Activated CD4-positive, alpha-beta T cell treated with anti-CD3 and anti-CD28 coated beads, Interleukin-2, Interleukin-6, amounts not matched to agents 100 ng/mL and 50 ng/mL, durations not matched to agents 16 hours and 8 hours (primary cell): ENCODE measurements at regions not wholly inside any gene's neighbourhood (a gene's known extent, or its start where the extent isn't known, plus 50 kb on each side); places are given as distances from the start of the nearest gene placed in this dataset.
"Not testable (repeated sequence)": the region's sequence is repeated elsewhere in the genome, so short reads cannot be mapped to it uniquely, and the experiment has no call there.

Source experiments
- DNase-seq: peaks from one replicate; pipeline ENCODE4 v3.0.0-alpha.2; 2020

DNA sequence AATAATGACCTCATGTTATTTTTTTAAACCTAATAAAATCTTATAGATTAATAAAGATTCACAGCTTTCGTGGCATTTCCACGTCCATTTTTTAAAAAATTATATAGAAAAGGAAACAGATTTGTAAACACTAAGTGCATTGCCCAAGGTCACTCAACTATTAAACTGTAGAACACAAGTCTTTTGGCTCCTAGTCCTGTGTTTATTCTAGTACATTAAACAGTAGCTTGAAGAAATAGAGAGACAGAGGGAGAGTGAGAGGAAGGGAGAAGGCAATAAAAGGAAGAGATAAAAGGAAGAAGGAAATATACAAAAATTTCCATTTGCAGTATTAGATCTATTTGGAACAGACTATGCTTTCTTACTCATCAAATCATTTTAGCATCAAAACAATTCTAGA, 586.7 kb upstream of the CITED2 start:
- DNase-seq, result no peak

DNA sequence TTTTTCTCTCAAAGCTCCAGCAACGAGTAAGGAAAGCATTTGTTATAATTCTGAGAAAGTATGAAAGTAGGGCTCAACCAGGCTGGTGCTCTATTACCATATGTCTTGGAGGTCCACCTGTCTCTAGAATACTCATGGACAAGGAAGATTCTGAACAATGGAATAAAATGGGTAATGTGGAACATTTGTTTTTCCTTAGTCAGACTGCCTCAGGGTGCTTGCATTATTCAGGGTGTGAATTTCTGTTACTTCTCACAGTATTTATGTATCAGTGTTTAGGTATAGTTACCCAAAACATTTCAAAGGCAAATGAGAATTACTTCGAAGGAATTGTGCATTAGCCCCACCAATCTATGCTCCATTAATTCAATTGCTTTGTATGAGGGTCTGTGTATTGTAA, 586.2 kb upstream of the CITED2 start:
- no peak for DNase-seq

DNA sequence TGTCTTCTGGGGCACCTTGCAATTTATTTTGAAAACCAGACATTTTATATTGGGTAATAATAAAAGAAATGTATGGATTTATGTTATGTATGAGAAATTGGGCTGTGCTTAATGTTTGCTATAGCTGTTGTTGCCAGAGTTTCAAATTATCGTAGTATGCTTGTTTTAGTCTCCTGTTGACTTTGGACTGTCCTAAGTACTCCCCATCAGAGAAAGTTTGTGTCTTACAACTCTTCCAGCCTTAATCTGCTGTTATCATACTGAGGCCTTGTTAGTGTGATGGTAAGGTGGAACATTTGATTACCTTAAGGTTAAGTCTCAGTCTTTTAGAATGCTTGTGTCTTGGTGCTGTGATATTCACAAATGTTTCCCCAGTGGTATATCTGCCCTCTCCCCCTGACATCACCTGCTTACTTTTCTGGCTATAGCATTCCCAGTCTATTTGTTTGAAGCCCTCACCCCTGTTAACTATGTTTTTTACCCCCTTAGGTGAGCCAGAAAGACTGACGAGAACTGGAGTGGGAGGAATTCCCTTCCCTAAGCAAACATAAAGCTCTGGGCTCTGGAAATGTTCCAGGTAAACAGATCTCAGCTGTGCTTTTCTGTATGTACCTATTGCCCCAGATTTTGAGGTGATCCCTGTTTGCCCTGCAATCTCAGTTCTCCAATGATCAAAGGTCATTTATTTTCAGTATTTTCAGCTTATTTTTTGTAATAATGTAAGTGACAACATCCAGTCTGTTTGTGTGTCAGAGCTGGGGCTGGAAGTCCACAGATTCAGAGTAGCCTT, 581.1 kb upstream of the CITED2 start:
- DNase-seq, result no peak

DNA sequence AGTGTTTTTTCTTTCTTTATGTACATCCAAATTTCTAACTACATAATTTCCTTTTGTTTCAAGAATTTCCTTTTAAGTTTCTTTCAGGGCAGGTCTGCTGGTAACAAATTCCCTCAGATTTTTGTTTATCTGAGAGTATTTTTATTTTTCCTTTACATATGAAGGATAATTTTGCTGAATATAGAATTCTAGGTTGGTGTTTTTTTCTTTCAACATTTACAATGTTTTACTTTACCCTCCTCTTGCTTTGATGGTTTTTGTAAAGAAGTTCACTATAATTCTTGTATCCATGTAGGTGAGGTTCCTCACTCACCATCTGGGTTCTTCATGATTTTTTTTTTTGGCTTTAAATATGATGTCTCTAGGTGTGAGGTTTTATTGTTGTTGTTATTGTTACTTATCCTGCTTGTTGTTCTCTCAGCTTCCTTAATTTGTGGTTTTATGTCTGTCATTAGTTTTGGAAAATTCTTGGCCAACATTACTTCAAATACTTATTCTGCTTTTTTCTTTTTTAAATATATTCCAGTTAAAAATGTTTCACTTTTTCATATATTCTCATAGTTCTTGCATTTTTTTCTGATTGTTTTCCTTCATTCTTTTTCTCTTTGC, 580.1 kb upstream of the CITED2 start:
- DNase-seq, result no peak

DNA sequence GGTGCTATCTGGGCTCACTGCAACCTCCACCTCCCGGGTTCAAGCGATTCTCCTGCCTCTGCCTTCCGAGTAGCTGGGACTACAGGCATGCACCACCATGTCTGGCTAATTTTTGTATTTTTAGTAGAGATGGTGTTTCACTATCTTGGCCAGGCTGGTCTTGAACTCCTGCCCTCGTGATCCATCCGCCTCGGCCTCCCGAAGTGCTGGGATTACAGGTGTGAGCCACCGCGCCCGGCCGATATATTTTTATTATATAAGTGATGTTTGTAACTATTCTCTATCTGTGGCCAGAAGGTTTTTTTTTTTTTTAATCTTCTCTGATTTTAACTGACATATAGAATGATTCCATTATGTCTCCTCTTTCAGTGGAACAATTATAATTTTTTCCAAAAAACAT, 579.3 kb upstream of the CITED2 start:
- not testable (repeated sequence) for DNase-seq

DNA sequence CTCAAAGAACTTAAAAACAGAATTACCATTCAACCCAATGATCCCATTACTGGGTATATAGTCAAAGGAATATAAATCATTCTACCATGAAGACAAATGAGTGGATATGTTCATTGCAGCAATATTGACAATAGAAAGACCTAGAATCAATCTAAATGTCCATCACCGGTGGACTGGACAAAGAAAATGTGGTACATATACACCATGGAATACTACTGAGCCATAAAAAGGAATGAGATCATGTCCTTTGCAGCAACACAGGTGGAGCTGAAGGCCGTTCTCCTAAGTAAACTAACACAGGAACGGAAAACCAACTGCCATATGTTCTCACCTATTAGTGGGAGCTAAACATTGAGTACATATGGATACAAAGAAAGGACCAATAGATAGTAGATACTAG, 576.7 kb upstream of the CITED2 start:
- DNase-seq, result no peak

DNA sequence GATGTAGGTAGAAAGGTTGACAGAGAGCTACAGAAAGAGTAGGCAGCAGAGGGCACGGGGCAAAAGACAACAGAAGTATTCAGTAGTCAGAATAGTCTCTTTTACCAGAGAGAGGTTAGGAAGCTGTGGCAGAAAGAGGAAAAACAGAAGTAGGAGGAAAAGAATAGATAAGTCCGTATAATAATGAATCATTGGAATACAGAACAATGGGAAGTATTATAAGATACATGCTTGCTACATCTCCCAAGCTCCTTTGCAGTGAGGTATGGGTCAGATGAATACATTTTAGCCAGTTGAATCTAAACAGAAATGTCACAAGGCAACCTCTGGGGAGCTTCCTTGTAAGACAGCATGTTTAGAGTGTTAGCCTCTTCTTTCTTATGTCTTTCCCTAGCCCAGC, 570.5 kb upstream of the CITED2 start:
- no peak for DNase-seq

DNA sequence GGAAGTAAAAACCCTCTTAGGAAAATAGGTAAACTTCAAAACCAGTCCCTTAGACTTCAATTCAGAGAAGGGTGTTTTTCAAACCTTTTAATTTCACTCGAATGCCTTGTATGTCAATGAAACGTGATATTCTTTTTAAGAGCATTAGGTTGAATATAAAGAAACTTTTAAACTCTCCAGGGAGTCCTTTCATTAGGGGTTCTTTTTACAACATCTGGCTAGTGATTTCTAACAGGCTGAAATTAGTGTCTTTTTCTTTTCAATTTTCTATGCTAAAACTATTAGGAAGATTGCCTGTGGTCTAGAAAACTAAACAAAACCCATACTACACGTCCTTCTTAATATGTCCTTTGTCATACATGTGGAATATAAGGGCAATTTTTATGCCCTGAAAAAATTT, 569.7 kb upstream of the CITED2 start:
- DNase-seq, result no peak

DNA sequence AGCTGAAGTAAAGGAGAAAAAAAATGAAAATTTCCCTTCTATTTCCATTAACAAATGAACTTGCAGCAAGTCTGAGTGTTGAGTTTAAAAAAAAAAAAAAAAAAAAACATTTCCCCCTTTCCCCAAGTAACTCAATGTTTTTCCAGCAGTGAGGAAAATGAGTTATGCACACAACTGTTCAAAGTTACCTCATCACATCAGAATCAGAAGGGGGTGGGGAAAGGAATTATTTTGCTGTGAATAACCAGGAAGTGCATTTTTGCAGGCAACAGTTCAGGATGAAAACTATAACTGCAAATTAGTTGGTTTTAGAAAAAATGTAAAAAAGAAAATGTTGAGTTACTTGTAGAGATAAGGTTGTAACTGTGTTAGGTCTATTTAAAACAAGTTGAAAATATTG, 568.9 kb upstream of the CITED2 start:
- no peak for DNase-seq

DNA sequence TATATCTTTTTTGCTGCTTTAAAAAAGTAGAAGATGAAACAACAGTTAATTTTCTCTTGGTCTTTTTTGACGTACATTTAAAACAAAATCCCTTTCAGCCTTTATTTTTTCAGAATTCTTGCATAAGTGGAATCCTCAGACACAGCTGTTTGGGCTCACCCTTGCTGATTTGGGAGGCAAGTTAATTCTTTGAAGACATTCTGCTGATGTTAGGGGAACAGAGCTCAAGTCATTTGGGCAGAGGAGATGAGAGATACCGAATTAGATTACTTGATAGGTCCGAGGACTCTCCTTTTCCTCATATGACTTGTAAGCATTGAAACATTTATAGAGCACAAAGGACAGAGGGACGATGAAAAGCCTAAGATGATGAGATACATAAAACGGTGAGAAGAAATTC, 567.9 kb upstream of the CITED2 start:
- no peak for DNase-seq

DNA sequence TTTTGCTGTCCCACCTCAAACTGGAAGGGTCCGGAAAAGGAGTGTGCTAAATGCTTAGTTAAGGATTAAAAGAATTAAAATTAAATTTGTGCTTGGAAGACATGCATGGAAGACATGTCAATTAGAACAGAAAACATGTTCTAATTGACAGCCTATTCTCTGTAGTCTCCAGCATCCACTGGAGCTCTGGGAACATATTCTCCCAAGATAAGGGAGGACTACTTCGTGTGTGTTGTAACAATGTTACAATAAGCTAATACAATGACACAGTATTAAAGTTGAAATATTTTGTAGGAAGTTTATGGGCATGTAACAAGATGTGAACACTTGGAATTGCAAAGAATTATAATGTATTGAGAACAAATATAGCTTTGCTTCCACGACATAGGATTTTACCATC, 567.4 kb upstream of the CITED2 start:
- no peak for DNase-seq

DNA sequence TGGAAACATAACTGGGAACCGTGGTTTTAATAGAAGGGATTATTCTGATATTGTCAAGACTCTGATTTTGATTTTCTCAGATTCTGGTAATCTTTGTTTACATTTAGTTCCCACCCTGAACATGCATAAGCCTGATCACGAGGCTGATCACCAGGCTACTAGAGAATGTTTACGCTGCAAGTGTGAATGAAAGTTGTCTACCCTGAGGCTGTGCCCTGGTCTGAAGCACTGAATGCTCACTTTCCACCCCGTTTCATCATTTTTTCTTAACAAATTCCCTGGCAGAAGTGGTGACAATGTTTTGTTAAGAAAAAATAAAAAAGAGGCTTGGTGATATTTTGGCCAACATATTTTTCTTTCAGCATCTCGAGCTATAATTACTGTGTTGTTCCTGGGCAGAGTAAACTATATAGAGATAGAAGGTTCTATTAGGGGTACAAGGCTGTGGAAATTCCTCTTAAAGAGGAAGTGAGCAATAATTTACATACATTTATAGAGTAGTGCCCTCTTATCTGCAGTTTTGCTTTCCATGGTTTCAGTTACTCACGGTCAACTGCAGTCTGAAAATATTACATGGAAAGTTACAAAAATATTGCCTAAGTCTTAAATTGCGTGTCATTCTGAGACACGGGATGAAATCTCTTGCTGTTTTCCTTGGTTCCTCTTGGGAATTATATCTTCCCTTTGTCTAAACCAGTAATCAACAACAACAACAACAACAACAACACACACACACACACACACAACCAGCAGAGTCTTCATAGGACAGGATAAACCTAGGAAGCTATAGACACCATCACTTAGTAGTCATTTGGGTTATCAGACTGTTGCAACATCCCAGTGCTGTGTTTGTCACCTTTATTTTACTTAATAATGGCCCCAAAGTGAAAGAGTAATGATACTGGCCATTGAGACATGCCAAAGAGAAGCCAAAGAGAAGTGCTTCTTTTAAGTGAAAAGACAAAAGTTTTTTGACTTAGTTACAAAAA, 566.6 kb upstream of the CITED2 start:
- DNase-seq, result no peak

DNA sequence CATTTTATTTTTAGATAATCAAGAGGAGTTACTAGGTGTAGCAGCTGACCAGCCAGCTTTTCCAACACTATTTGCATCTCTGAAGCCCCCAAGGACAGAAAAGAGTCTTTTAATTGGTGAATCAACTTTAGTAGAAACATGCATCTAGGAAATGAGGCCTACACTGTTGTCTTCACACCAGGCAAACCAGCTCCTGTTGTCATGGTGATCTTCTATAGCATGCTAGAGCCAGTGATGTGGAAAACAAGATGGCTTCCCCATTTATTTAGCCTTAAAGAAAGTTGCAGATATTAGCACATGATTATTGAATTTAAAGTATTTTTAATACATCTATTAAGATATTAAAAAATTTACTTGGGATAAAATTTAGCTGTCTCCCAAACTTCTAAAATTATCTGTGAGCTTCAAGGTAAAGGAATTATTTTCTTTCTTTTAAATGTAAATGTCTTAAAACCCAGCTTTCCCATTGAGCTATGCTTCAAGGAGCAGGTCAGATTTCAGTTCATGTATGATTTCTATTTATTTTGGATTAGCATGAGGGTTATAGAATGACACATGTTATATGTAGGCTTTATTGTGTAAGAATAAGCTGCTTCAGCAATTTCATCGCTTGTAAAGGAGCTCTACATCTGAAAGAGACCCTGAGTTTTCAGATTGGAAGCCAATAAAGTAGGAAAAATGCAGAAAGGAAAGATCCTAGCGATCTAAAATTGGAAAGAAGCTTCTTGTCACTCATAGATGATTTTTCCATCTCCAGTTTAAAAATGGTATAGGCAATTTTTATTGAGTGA, 564.9 kb upstream of the CITED2 start:
- DNase-seq, result no peak

DNA sequence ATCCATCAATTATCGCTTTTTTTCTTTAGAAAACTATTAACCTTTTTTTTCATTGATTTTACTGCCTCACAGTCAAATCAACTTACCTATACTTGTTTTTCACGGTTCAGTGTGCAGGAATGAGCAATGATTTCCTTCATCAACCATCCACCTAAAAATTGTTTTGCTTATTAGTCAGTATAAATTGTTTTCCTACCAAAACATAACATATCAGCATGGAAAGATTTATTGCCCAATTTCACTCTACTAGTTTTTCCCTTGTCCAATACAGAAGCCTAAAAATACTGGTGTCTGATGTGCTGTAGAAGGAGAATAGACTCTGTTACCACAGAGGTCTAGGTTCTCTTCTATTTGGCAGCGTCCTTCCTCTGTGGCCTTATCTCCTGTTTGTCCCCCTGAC, 558.2 kb upstream of the CITED2 start:
- DNase-seq, result no peak

DNA sequence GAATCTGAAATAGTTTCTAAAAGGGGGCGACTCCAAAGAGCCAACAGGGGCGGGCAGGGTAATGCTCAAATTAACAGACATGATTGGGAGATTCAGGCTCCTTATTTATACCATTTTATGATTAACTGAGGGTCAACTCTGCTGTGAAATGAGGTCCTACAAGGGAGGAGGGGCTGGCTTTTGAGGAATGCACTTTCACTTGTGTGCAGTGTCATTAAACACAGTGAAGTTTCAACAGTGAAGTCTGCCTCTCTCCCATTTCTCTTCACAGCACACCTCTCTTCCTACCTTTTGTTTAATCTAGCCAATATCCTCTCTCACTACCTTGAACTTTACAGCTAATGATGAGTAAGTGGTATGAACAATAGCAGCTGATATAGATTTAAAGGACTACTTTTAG, 557.3 kb upstream of the CITED2 start:
- no peak for DNase-seq

DNA sequence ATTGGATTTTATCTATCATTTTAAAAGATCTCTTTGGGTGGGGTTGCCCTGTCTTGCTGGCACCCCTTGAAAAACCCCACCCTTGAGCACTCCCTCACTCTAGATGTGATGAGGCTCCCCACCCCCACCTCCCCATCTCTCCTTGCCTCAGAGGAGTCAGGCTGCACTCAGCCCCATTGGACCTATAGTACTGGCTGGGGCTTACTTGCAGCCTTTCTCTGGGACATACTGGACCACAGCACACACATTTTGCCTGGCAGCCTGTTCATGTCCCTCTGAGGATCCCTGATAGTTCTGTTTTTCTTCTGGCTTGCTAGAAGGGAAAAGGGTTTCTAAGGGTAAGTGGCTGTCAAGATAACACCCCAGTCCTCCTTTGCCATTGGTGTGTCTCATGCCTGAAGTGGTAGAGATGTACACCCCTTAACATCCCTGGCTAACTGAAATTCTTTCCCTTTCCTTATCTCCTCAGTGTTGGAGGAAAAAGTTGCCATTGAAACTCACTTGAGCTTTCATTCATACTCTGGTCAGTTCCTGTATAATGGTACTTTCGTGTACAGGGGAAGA, 553.4 kb upstream of the CITED2 start:
- no peak for DNase-seq

DNA sequence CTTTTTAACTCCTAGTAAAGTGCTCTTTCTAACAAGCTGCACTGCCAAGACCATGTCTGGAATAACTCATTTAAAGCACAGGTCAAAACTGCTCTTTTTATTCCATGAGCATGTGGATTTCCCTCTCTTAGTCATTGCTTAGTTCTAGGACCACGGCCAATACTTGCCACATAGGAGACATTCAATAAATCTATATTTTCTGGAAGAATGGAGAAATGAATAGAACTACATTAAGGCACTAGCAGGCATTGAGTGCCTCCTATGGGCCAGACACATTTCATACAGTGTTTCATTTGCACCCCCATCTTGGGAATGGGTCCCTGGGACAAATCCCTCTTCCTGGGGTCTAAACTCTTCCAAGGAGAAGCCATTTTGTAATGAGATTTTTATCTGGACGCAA, 552.8 kb upstream of the CITED2 start:
- no peak for DNase-seq

DNA sequence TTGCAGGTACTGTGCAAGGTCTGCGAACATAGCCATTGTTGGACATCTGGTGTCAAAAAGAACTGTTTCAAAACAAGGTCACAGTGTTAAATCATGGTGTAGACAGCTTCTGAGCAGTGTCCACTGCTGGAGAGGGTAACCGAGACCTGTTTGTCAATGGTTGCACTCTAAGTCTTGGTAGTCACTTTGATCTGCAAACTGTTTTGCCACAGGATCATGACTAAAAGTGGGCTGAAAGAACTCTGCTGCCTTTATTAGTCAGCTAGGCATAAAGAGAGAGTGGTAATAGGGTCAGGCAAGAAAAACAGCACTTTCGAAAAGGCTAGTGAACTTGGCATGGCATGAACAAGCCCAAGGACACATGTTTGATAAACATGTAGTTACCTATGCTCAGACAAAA, 552.3 kb upstream of the CITED2 start:
- no peak for DNase-seq

DNA sequence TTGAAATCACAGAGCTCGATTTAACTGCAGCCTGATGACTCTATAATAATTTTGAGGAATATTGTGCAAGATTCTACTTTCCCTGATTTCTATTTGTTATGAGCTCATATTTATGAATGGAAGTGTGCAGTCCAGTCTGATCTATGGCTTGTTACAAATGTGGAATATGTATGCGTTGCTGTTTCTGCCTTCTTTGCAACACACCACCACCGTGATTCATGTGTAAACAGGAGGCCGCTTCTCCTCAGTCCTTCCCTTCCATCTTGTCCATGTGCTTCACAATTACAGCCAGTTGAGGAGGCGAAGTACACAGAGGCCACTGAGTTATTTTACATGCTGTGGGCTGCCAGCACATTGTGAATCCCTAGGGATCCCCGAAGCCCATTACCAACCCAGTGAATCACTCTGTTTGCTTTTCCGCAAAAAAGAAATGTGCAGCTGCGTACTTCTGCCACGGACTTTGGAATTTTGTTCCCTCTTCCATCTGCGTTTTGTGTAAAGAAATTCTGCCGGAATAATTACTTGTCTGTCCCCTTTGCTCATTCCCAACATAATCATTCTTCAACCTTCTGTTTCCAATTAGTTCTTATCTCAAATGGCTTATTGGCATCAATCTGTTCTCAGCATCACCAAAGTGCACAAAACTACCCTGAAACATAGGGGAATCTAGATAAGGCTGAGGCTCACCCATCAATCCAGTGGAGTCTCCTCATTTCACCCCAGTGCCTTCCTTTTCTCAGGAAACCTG, 551.6 kb upstream of the CITED2 start:
- DNase-seq, result no peak

DNA sequence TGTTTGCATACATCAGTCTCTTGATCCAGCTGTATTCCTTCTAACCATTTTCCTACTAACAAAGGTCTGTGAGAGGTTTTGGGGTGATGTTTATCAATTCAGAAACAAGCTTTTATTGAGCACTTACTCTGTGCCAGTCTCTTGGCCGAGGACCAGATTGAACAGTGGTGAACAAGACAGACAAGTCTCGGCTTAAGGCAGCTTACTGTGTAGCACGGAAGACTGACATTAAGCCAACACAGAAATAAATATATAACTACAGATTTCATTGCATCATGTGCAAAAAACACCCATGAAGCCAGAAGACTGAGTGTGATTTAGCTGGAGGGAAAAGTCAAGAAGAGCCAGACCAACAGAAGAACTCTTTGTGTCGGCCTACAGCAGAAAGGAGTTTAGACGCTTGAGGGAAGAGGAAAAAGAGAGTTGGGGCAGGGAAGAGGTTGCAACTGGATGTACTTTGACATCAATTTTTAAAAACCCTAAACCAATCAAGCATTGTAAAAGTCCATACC, 549.6 kb upstream of the CITED2 start:
- DNase-seq, result no peak

DNA sequence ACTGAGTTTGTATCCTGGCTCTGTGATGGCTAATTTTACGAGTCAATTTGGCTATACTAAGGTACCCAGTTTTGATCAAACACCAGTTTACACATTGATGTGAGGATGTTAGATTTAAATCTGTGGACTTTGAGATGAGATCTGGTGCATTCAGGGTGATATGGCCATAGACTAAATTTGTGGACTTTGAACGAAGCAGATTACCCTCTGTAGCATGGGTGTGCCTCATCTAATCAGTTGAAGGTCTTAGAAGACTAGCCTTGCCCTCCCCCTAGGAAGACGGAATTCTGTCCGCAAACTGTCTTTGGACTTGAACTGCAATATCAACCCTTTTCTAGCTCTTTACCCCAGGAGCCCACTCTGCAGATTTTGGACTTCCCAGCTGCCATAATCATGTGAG, 547.8 kb upstream of the CITED2 start:
- no peak for DNase-seq

DNA sequence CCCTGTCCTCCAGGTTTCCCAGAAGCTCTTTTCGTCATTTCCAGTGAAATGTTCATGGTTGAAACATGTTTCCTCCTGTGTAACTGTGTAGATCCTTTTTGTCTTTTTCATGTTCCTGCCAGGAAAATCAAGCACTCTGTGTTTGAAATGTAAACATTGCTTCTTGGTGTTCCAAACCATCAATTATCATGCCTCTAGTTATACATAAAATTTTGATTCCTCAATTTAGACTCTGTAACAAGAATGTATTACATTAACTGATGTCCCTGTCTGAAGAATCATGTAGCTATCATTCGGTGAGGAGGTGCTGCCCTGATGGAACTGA, 546.3 kb upstream of the CITED2 start:
- no peak for DNase-seq
